ENCODE measurements at regions not wholly inside any gene's neighbourhood (a gene's known extent, or its start where the extent isn't known, plus 50 kb on each side); places are given as distances from the start of the nearest gene placed in this dataset.

DNA sequence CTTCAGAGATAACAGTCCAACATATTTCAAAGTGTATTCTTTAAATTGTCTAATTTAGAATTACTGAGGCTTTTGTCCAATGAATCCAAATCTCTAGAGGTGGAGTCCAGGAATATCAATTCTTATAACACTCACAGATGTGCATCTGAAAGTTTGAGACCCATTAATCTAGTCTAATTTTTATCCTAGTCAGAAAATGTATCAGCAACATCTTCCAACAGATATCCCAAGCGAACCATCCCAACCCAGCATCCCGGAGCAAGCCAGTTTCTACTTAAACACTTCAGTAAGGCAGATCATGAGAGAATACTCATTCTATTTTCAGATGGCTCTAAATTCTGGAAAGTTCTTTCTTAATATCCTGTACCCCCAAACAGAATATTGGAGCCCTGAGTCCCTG is 113.5 kb downstream of the BBS10 start:
- ChIA-PET POLR2A (no interaction called here), CTCF (no interaction called here)
- H3K4me1 ChIP-seq = peaks cover 14% of the 10 kb centered on the region
- no peak for DNase-seq (ENCODE audit: low read depth in 1 of 2, low spot score in 1 of 2)
- no peak overlapping the region for H3K27ac ChIP-seq
- H3K9me3 ChIP-seq = no peaks in the 10 kb centered on the region
- no peak overlapping the region for H3K4me2 ChIP-seq
- FAIRE-seq = no peak
- ATAC-seq = no peak
- H3K4me3 ChIP-seq = no peak overlapping the region
- 90% methylated on average over 2 of the region's 2 CpGs for WGBS (ENCODE audit: missing lambda C conversion rate)
- TF ChIP-seq JUN (IDR thresholded peaks at IDR 0.05) (no peak), KDM1A (IDR thresholded peaks at IDR 0.05; ENCODE audit: low read depth) (no peak), CBX8 (IDR thresholded peaks at IDR 0.05) (no peak), POLR2A (IDR thresholded peaks at IDR 0.05; ENCODE audit: low read length) (no peak), FOSL2 (IDR thresholded peaks at IDR 0.05) (no peak), FOSL2 (CRISPR knock-in tag; IDR thresholded peaks at IDR 0.05) (no peak), MAZ (IDR thresholded peaks at IDR 0.05; ENCODE audit: borderline replicate concordance, low read depth, low read length) (no peak), FOXS1 (CRISPR knock-in tag; IDR thresholded peaks at IDR 0.05) (no peak), TP53 (CRISPR knock-in tag; IDR thresholded peaks at IDR 0.05) (no peak), ZFP36 (IDR thresholded peaks at IDR 0.05; ENCODE audit: borderline replicate concordance, partially characterized antibody) (no peak), MAFK (IDR thresholded peaks at IDR 0.05; ENCODE audit: partially characterized antibody) (no peak), EP300 (IDR thresholded peaks at IDR 0.05) (no peak), EHF (CRISPR knock-in tag; IDR thresholded peaks at IDR 0.05) (no peak), PHF8 (IDR thresholded peaks at IDR 0.05; ENCODE audit: borderline replicate concordance, low read depth) (no peak), JUNB (IDR thresholded peaks at IDR 0.05) (no peak), TFCP2L1 (CRISPR knock-in tag; IDR thresholded peaks at IDR 0.05) (no peak), FOSB (CRISPR knock-in tag; IDR thresholded peaks at IDR 0.05) (no peak), HOXB5 (CRISPR knock-in tag; IDR thresholded peaks at IDR 0.05) (no peak)
- TF ChIP-seq, protein P1, sequence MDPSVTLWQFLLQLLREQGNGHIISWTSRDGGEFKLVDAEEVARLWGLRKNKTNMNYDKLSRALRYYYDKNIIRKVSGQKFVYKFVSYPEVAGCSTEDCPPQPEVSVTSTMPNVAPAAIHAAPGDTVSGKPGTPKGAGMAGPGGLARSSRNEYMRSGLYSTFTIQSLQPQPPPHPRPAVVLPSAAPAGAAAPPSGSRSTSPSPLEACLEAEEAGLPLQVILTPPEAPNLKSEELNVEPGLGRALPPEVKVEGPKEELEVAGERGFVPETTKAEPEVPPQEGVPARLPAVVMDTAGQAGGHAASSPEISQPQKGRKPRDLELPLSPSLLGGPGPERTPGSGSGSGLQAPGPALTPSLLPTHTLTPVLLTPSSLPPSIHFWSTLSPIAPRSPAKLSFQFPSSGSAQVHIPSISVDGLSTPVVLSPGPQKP (IDR thresholded peaks at IDR 0.05; ENCODE audit: low read depth, low read length) = no peak
- TF ChIP-seq, protein P2, sequence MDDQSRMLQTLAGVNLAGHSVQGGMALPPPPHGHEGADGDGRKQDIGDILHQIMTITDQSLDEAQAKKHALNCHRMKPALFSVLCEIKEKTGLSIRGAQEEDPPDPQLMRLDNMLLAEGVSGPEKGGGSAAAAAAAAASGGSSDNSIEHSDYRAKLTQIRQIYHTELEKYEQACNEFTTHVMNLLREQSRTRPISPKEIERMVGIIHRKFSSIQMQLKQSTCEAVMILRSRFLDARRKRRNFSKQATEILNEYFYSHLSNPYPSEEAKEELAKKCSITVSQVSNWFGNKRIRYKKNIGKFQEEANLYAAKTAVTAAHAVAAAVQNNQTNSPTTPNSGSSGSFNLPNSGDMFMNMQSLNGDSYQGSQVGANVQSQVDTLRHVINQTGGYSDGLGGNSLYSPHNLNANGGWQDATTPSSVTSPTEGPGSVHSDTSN (IDR thresholded peaks at IDR 0.05) = no peak

DNA sequence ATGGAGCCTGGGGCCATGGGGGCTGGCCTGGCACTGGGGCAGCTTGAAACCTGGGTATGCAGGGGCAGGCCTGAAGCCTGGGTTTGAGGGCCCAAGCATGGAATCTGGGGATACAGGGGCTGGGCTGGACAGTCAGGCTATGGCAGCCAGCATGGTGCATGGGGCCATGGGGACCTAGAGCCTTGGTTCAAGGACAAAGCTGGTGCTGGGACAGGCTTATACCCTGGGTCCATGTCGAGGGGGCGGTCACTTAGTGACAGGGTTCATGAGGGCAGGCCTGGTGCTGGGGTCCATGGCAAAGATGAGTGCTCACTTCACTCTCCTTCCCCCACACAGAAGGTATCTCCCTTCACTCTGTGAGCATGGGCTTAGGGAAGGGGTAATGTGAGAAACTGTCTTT is 116.2 kb downstream of the BBS10 start:
- FAIRE-seq (no peak), ATAC-seq (no peak), DNase-seq (ENCODE audit: low read depth in 1 of 2, low spot score in 1 of 2) (no peak)
- ChIA-PET POLR2A (no interaction called here), CTCF (no interaction called here)
- Histone ChIP-seq H3K9me3 (no peaks in the 10 kb centered on the region), H3K4me1 (peaks cover 11% of the 10 kb centered on the region), H3K27ac (no peak overlapping the region), H3K4me3 (no peak overlapping the region), H3K4me2 (no peak overlapping the region)
- WGBS (ENCODE audit: missing lambda C conversion rate) = 76% methylated on average over 2 of the region's 2 CpGs
- TF ChIP-seq POLR2A (IDR thresholded peaks at IDR 0.05; ENCODE audit: low read length) (no peak), SMC3 (IDR thresholded peaks at IDR 0.05) (no peak), RARB (CRISPR knock-in tag; IDR thresholded peaks at IDR 0.05) (no peak), TFCP2L1 (CRISPR knock-in tag; IDR thresholded peaks at IDR 0.05) (no peak), CHD4 (IDR thresholded peaks at IDR 0.05; ENCODE audit: borderline replicate concordance) (no peak), RNF2 (IDR thresholded peaks at IDR 0.05; ENCODE audit: borderline replicate concordance, low read depth) (no peak), PHF8 (IDR thresholded peaks at IDR 0.05; ENCODE audit: borderline replicate concordance, low read depth) (no peak), NR3C1 (IDR thresholded peaks at IDR 0.05) (no peak), TP53 (CRISPR knock-in tag; IDR thresholded peaks at IDR 0.05) (no peak), CEBPB (IDR thresholded peaks at IDR 0.05) (no peak)
- TF ChIP-seq, protein P3, sequence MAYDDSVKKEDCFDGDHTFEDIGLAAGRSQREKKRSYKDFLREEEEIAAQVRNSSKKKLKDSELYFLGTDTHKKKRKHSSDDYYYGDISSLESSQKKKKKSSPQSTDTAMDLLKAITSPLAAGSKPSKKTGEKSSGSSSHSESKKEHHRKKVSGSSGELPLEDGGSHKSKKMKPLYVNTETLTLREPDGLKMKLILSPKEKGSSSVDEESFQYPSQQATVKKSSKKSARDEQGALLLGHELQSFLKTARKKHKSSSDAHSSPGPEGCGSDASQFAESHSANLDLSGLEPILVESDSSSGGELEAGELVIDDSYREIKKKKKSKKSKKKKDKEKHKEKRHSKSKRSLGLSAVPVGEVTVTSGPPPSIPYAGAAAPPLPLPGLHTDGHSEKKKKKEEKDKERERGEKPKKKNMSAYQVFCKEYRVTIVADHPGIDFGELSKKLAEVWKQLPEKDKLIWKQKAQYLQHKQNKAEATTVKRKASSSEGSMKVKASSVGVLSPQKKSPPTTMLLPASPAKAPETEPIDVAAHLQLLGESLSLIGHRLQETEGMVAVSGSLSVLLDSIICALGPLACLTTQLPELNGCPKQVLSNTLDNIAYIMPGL (CRISPR knock-in tag; IDR thresholded peaks at IDR 0.05; ENCODE audit: borderline replicate concordance) = no peak
- TF ChIP-seq, protein P1 (IDR thresholded peaks at IDR 0.05; ENCODE audit: low read depth, low read length) = no peak
